Erythroblast (primary cell): ENCODE measurements at regions not wholly inside any gene's neighbourhood (a gene's known extent, or its start where the extent isn't known, plus 50 kb on each side); places are given as distances from the start of the nearest gene placed in this dataset.

Experiments
- GATA1 ChIP-seq: IDR thresholded peaks from 2 replicates; pipeline ENCODE4 v1.6.1; 2011; ENCODE audit warnings: low read depth, mild to moderate bottlenecking, control low read depth, low read length, moderate library complexity
- POLR2A ChIP-seq: IDR thresholded peaks from 2 replicates; pipeline ENCODE4 v1.6.1; 2011; ENCODE audit warnings: mild to moderate bottlenecking, low read length

- TF ChIP-seq POLR2A (no peak), GATA1 (no peak)
These were observed 284.5 kb downstream of the CBLN1 start for GRCh38 chr16:48997081-48997615.
